GM12878 (cell line): ENCODE measurements at regions not wholly inside any gene's neighbourhood (a gene's known extent, or its start where the extent isn't known, plus 50 kb on each side); places are given as distances from the start of the nearest gene placed in this dataset.

ENCODE experiments used
- ATAC-seq: fragments of 200-7000 bp; cut with Tn5 transposase; 3 replicates; pipeline ENCODE4 v1.9.1; 2020; ENCODE audit warnings: mild to moderate bottlenecking, moderate library complexity
- BruUV-seq: library from RNA; stranded (reverse); fragments of 400-500 nt; replicated peaks from 2 replicates; lab custom pipeline; 2021; lab: Mats Ljungman, UMichigan
- CTCF ChIA-PET: fragments of 300-600 bp; sonication (Branson Sonifier 250); formaldehyde crosslinking; extraction: SDS; loops from one replicate; lab custom pipeline; 2021; ENCODE audit warnings: inconsistent platforms; lab: Yijun Ruan, JAX
- POLR2A ChIA-PET: fragments of 350-600 bp; formaldehyde crosslinking; extraction: SDS; loops from one replicate; lab custom pipeline; 2021; ENCODE audit warnings: inconsistent platforms; lab: Charles Lee
- RAD21 ChIA-PET: fragments of 300-600 bp; sonication (Branson Sonifier 250); formaldehyde crosslinking; loops from one replicate; lab custom pipeline; 2023; ENCODE audit warnings: antibody characterized with exemption; ENCODE audit not compliant: unreplicated experiment; lab: Charles Lee
- SMC1A ChIA-PET: fragments of 300-600 bp; sonication (Branson Sonifier 250); formaldehyde crosslinking; loops from one replicate; lab custom pipeline; 2023; ENCODE audit not compliant: unreplicated experiment, uncharacterized antibody; lab: Charles Lee
- DNase-seq: peaks from one replicate; pipeline ENCODE4 v3.0.0-alpha.2; 2011; ENCODE audit warnings: low read depth, low spot score
- FAIRE-seq: peaks from 3 replicates; lab custom pipeline; 2011; peaks lifted over from hg19 to GRCh38; lab: Jason Lieb, UNC
- H2AFZ ChIP-seq: 2 replicates; pipeline ENCODE4 v1.6.0; 2011; ENCODE audit warnings: low read depth, low read length, control low read depth; ENCODE audit not compliant: control insufficient read depth
- H3K27ac ChIP-seq: 2 replicates; pipeline ENCODE4 v1.5.1; 2011; ENCODE audit warnings: control low read depth; ENCODE audit not compliant: control insufficient read depth, insufficient read depth
- H3K27me3 ChIP-seq, 2 experiments: replicated peaks in 1 of 2; 2 replicates each; pipeline versions ENCODE4 v1.6.0 to v1.6.1; 2011; ENCODE audit warnings: low read length in 1 of 2; ENCODE audit not compliant: control insufficient read depth in 2 of 2, insufficient read depth in 2 of 2
- H3K36me3 ChIP-seq, 2 experiments: 2 replicates each; pipeline ENCODE4 v1.5.1; 2011; ENCODE audit warnings: low read length in 1 of 2; ENCODE audit not compliant: control insufficient read depth in 2 of 2, insufficient read depth in 2 of 2
- H3K4me1 ChIP-seq: 2 replicates; pipeline ENCODE4 v1.6.1; 2011; ENCODE audit warnings: mild to moderate bottlenecking, low read length, moderate library complexity, mixed read lengths; ENCODE audit not compliant: control insufficient read depth, insufficient read depth
- H3K4me2 ChIP-seq: 2 replicates; pipeline ENCODE4 v1.6.0; 2011; ENCODE audit warnings: control low read depth; ENCODE audit not compliant: control insufficient read depth, insufficient read depth
- H3K4me3 ChIP-seq: fragments of 200-600 bp; sonication (generic); 2 replicates; pipeline ENCODE4 v1.5.1; 2016
- H3K79me2 ChIP-seq: 2 replicates; pipeline ENCODE4 v1.6.0; 2011; ENCODE audit warnings: low read length; ENCODE audit not compliant: control insufficient read depth, insufficient read depth
- H3K9ac ChIP-seq: 2 replicates; pipeline ENCODE4 v1.8.0; 2011; ENCODE audit warnings: low read length, control low read depth, mixed read lengths; ENCODE audit not compliant: control insufficient read depth, insufficient read depth
- H3K9me3 ChIP-seq: replicated peaks from 3 replicates; pipeline ENCODE4 v1.5.1; 2011; ENCODE audit warnings: mild to moderate bottlenecking, low read length; ENCODE audit not compliant: control insufficient read depth, insufficient read depth
- H4K20me1 ChIP-seq: 2 replicates; pipeline ENCODE4 v1.6.0; 2011; ENCODE audit not compliant: control insufficient read depth, insufficient read depth
- ASH2L ChIP-seq: fragments of 300-600, 200-600 bp; sonication (generic); IDR thresholded peaks from 2 replicates; pipeline ENCODE4 v1.6.1; 2017; ENCODE audit warnings: low read depth, mild to moderate bottlenecking, borderline replicate concordance
- HDAC2 ChIP-seq: fragments of 200-600 bp; sonication (generic); IDR thresholded peaks from 2 replicates; pipeline ENCODE4 v1.6.1; 2017
- IRF5 ChIP-seq: fragments of 450-650 bp; IDR thresholded peaks from 2 replicates; pipeline ENCODE4 v1.6.1; 2017; ENCODE audit warnings: borderline replicate concordance
- MEF2A ChIP-seq: IDR thresholded peaks from 2 replicates; pipeline ENCODE4 v1.6.1; 2011; ENCODE audit warnings: low read depth, mild to moderate bottlenecking, low read length, moderate library complexity; ENCODE audit not compliant: insufficient read depth
- NFYA ChIP-seq: IDR thresholded peaks from 2 replicates; pipeline ENCODE4 v1.6.1; 2011; ENCODE audit warnings: low read depth, mild to moderate bottlenecking, low read length, improper control_type of control experiment, borderline replicate concordance
- PAX5 ChIP-seq: IDR thresholded peaks from 2 replicates; pipeline ENCODE4 v1.6.1; 2011; ENCODE audit warnings: low read depth, low read length, borderline replicate concordance
- RB1 ChIP-seq: fragments of 450-650 bp; formaldehyde crosslinking; IDR thresholded peaks from 2 replicates; pipeline ENCODE4 v1.6.1; 2017; ENCODE audit warnings: mild to moderate bottlenecking, borderline replicate concordance
- RCOR1 ChIP-seq: conservative IDR thresholded peaks from 2 replicates; pipeline ENCODE4 v1.6.1; 2012; ENCODE audit warnings: low read depth, low read length, improper control_type of control experiment
- RUNX3 ChIP-seq: IDR thresholded peaks from 2 replicates; pipeline ENCODE4 v1.6.1; 2012; ENCODE audit warnings: low read length, inconsistent platforms
- SPI1 ChIP-seq: IDR thresholded peaks from 2 replicates; pipeline ENCODE4 v1.6.1; 2011; ENCODE audit warnings: low read depth, mild to moderate bottlenecking, low read length, moderate library complexity, borderline replicate concordance; ENCODE audit not compliant: insufficient read depth
- SREBF2 ChIP-seq: IDR thresholded peaks from 2 replicates; pipeline ENCODE4 v1.6.1; 2012; ENCODE audit warnings: mild to moderate bottlenecking, low read length
- TCF7 ChIP-seq: IDR thresholded peaks from 2 replicates; pipeline ENCODE4 v1.6.1; 2014; ENCODE audit warnings: antibody characterized with exemption, borderline replicate concordance
- ZBED1 ChIP-seq: IDR thresholded peaks from 2 replicates; pipeline ENCODE4 v1.6.1; 2016; ENCODE audit warnings: borderline replicate concordance
- whole genome bisulfite sequencing: methylation state at CpG from one replicate; pipeline ENCODE4 v1.1.6; 2016; ENCODE audit warnings: low lambda C conversion rate; ENCODE audit not compliant: insufficient replicate concordance, insufficient coverage; ENCODE audit errors: missing lambda C conversion rate; 5-methylcytosine and 5-hydroxymethylcytosine counted together
- in situ Hi-C: fragments of 300-500 bp; cut with MboI; formaldehyde crosslinking; loops from 9 replicates; pipeline ENCODE4 v1.14.3; 2018; ENCODE audit warnings: mixed read lengths
- intact Hi-C: fragments of 100-400 bp; cut with micrococcal nuclease; formaldehyde crosslinking; loops from one replicate; pipeline ENCODE4 v1.14.2; 2022; ENCODE audit not compliant: unreplicated experiment

- WGBS = 86% methylated on average over 3 of the region's 3 CpGs
- H3K79me2 ChIP-seq = no peaks in the 10 kb centered on the region
- no peaks in the 10 kb centered on the region for H3K9me3 ChIP-seq
- ChIA-PET RAD21 (no interaction called here), POLR2A (no interaction called here), SMC1A (interaction anchor here (1.2 to 1.4 kb wide), 2 partner anchors 12 to 21 kb away, joined by 3 to 5 read pairs; no protein-coding TSS in a partner anchor), CTCF (no interaction called here)
- TF ChIP-seq IRF5 = no peak
- TF ChIP-seq ASH2L = no peak
- no peak for TF ChIP-seq HDAC2
- no peak for TF ChIP-seq NFYA
- no peak for TF ChIP-seq RB1
- no peak for TF ChIP-seq MEF2A
- no peak for TF ChIP-seq ZBED1
- TF ChIP-seq SPI1 = no peak
- no peak for TF ChIP-seq RUNX3
- TF ChIP-seq RCOR1 = no peak
- no peak for TF ChIP-seq TCF7
- TF ChIP-seq SREBF2 = no peak
- no peak for TF ChIP-seq PAX5
- intact Hi-C loops (no loop called here), in situ Hi-C loops (loop anchor here (25.0 kb wide), 1 partner anchor 1572 kb away; no protein-coding TSS in a partner anchor)
- H4K20me1 ChIP-seq = no peaks in the 10 kb centered on the region
- FAIRE-seq (no peak), ATAC-seq (no peak), DNase-seq (no peak)
- no peak overlapping the region for H3K4me3 ChIP-seq
- H3K9ac ChIP-seq = no peak overlapping the region
- no peaks in the 10 kb centered on the region for H3K36me3 ChIP-seq
- H3K4me1 ChIP-seq = no peaks in the 10 kb centered on the region
- H3K27ac ChIP-seq = no peak overlapping the region
- H2AFZ ChIP-seq = no peak overlapping the region
- H3K27me3 ChIP-seq = no peaks in the 10 kb centered on the region
- BruUV-seq = no TSS peak
- no peak overlapping the region for H3K4me2 ChIP-seq
Observed at GRCh38 chr13:104759069-104759468, 1692.9 kb upstream of the SLC10A2 start.
